Subcutaneous abdominal adipose tissue (tissue), 5 donors: ENCODE measurements at regions not wholly inside any gene's neighbourhood (a gene's known extent, or its start where the extent isn't known, plus 50 kb on each side); places are given as distances from the start of the nearest gene placed in this dataset.

Experiments
- H3K27ac ChIP-seq: one replicate; pipeline ENCODE4 v1.7.0; 2013; ENCODE audit warnings: low read depth, mild to moderate bottlenecking, inconsistent platforms, low read length, moderate library complexity
- H3K27me3 ChIP-seq, 5 donors: one replicate each; pipeline ENCODE4 v1.7.0; 2013; ENCODE audit warnings: low read length in 5 of 5, inconsistent platforms in 1 of 5; ENCODE audit not compliant: control insufficient read depth in 5 of 5, insufficient read depth in 4 of 5
- H3K36me3 ChIP-seq, 5 donors: one replicate each; pipeline ENCODE4 v1.7.0; 2013; ENCODE audit warnings: low read length in 5 of 5; ENCODE audit not compliant: control insufficient read depth in 5 of 5, insufficient read depth in 5 of 5
- H3K4me1 ChIP-seq, 5 donors: one replicate each; pipeline ENCODE4 v1.7.0; 2013; ENCODE audit warnings: low read length in 5 of 5, mild to moderate bottlenecking in 3 of 5, moderate library complexity in 1 of 5; ENCODE audit not compliant: control insufficient read depth in 5 of 5, insufficient read depth in 5 of 5
- H3K4me3 ChIP-seq, 5 donors: one replicate each; pipeline ENCODE4 v1.7.0; 2013; ENCODE audit warnings: low read length in 5 of 5, low read depth in 1 of 5
- H3K9ac ChIP-seq, 5 donors: one replicate each; pipeline ENCODE4 v1.7.0; 2013; ENCODE audit warnings: low read length in 5 of 5, mild to moderate bottlenecking in 4 of 5, moderate library complexity in 3 of 5
- H3K9me3 ChIP-seq, 5 donors: one replicate each; pipeline ENCODE4 v1.7.0; 2013; ENCODE audit warnings: low read length in 5 of 5; ENCODE audit not compliant: control insufficient read depth in 5 of 5
- donor health status: healthy.
- donor health status: healthy.
- donor health status: healthy.
- donor health status: healthy.
- donor health status: healthy.

DNA sequence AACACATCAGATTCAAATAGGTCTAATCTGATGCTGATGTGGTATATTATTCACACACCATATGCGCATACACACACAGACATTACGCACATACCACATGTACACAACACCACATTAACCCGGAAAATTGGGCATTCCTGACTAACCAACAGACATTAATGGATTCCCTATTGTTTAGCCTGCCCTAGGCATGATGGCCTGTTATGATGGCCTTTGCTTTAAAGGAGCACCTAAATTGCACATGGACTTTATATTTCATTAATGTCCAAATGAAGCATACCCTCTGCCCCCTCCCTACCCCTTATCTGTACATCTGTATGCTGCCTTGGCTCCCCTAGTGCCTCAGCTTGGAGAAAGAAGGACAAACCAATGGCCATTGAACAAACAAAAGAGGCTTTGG is 127.7 kb upstream of the PRLR start:
- no peaks in the 10 kb centered on the region for H3K36me3 ChIP-seq
- H3K9me3 ChIP-seq: peaks cover 0 to 8% (median 0%) of the 10 kb centered on the region in 5 donors
- no peak overlapping the region for H3K27ac ChIP-seq
- H3K27me3 ChIP-seq: no peaks in the 10 kb centered on the region
- no peak overlapping the region for H3K9ac ChIP-seq
- H3K4me1 ChIP-seq: no peaks in the 10 kb centered on the region
- no peak overlapping the region for H3K4me3 ChIP-seq

DNA sequence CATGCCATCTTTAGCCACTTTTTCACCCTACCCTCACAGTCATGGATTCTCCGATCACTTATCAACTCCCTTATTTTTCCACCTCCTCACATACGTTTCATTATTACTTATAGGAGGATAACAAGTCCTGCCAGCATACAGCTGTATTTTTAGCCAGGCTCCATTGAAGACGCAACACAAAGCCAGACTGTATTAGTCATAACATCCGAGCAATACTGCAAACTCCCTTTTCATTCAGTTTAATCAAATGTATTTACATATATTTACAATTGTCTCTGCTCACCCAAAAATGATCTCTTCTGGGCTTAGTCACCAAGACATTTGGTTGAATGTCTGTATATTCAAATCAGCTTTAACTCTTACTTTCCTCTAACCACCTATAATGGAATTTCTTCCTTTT is 126.4 kb upstream of the PRLR start:
- Histone ChIP-seq H3K9ac (no peak overlapping the region), H3K27me3 (no peaks in the 10 kb centered on the region), H3K4me1 (no peaks in the 10 kb centered on the region), H3K9me3 (peaks cover 0 to 8% (median 0%) of the 10 kb centered on the region in 5 donors), H3K27ac (no peak overlapping the region), H3K4me3 (no peak overlapping the region), H3K36me3 (no peaks in the 10 kb centered on the region)

- Histone ChIP-seq H3K9me3 (peaks cover 0 to 8% (median 0%) of the 10 kb centered on the region in 5 donors), H3K9ac (no peak overlapping the region), H3K36me3 (no peaks in the 10 kb centered on the region), H3K27me3 (no peaks in the 10 kb centered on the region), H3K4me1 (no peaks in the 10 kb centered on the region), H3K27ac (no peak overlapping the region), H3K4me3 (no peak overlapping the region)
These were observed 124.5 kb upstream of the PRLR start for GRCh38 chr5:35354751-35355150.

GRCh38 chr5:35345222-35345621 is 114.9 kb upstream of the PRLR start:
- Histone ChIP-seq H3K4me3 (no peak overlapping the region), H3K9me3 (peaks cover 0 to 4% (median 0%) of the 10 kb centered on the region in 5 donors), H3K4me1 (no peaks in the 10 kb centered on the region), H3K36me3 (no peaks in the 10 kb centered on the region), H3K27me3 (no peaks in the 10 kb centered on the region), H3K27ac (no peak overlapping the region), H3K9ac (no peak overlapping the region)

DNA sequence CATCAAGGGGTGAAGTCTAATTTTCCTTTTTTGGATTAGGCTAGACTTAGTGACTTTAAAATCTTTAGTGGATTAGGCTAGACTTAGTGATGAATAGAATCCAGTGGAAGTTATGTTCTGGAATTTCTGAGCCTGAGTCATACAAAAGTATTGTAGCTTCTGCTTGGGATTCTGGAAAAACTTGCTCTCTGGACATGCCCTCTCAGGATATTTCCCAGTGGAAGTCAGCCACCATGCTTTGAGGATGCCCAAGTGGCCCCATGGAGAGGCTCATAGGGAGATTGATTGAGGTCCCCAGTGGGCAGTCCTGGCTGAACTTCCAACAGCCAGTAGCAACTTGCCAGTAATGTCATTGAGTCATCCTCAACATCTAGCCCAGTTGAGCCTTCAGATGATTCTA is 112.4 kb upstream of the PRLR start:
- H3K27ac ChIP-seq: no peak overlapping the region

DNA sequence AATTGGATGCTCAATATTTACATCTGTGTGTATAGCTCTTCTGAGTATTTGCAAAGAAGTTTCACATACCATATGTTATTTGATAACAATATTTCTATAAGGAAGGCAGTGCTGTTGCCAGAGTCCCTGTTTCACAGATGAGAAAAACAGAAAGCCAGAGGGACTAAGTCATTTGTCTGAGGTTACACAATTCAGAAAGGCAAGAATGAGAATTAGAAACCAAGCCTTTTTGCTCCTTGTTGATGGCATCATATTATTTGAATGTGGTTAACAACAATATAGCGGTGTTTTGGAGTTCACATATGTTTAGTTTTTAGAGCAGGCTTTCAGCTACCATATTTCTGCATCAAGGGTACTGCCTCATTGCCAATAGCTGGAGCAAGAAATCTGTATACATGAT is 110.9 kb upstream of the PRLR start:
- H3K9me3 ChIP-seq: peaks cover 0 to 8% (median 4%) of the 10 kb centered on the region in 5 donors
- H3K4me3 ChIP-seq: no peak overlapping the region
- no peak overlapping the region for H3K27ac ChIP-seq

More for the DNA sequence above, 112.4 kb upstream of the PRLR start:
- Histone ChIP-seq H3K9ac (no peak overlapping the region), H3K4me3 (no peak overlapping the region), H3K27me3 (no peaks in the 10 kb centered on the region), H3K4me1 (no peaks in the 10 kb centered on the region), H3K9me3 (peaks cover 0 to 8% (median 4%) of the 10 kb centered on the region in 5 donors), H3K36me3 (no peaks in the 10 kb centered on the region)

DNA sequence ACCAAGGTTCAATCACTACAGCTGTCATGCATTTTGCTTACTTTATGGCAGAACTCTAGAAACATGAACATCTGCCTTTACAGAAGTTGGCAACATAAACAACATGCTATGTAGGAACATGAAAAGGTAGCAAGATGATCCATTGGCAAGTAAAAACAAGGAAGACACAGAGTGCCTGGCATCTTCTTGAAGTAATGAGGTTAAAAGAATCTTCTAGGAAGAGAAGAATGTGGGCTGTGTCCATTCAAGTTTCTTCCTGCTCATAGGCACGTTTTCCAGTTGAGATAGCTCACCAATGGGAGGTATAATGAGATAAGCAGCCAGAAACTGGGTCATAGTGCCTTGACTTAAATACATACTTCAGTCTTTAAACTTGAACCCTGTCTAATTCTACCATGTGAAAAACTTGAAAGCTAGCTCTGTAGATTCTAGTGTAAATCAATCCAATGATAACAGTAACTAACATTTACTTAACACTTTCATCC is 109.4 kb upstream of the PRLR start:
- no peak overlapping the region for H3K27ac ChIP-seq
- H3K9me3 ChIP-seq: peaks cover 0 to 8% (median 4%) of the 10 kb centered on the region in 5 donors
- H3K9ac ChIP-seq: no peak overlapping the region
- no peaks in the 10 kb centered on the region for H3K4me1 ChIP-seq
- H3K4me3 ChIP-seq: no peak overlapping the region
- no peaks in the 10 kb centered on the region for H3K27me3 ChIP-seq
- H3K36me3 ChIP-seq: no peaks in the 10 kb centered on the region

More for the DNA sequence above, 110.9 kb upstream of the PRLR start:
- Histone ChIP-seq H3K36me3 (no peaks in the 10 kb centered on the region), H3K4me1 (no peaks in the 10 kb centered on the region), H3K9ac (no peak overlapping the region), H3K27me3 (no peaks in the 10 kb centered on the region)

- Histone ChIP-seq H3K36me3 (no peaks in the 10 kb centered on the region), H3K27me3 (no peaks in the 10 kb centered on the region), H3K4me3 (no peak overlapping the region)
These were observed 108.7 kb upstream of the PRLR start for GRCh38 chr5:35339006-35339405.

DNA sequence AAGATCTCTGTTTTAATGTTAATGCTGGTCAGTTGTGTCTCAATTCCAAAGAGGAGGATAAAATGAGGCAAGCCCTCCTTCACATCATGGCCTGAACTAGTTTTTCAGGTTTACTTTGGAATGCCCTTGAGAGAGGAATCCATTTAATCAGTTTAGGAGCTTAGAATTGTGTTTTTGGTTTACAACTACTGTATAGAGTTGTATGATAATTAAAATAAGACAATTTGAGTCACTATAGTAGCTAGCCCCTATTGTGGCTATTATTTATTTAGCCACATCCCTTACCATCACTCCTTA is 107.8 kb upstream of the PRLR start:
- peaks cover 0 to 8% (median 4%) of the 10 kb centered on the region in 5 donors for H3K9me3 ChIP-seq
- H3K27ac ChIP-seq: no peak overlapping the region
- H3K9ac ChIP-seq: no peak overlapping the region
- H3K4me1 ChIP-seq: no peaks in the 10 kb centered on the region
- no peaks in the 10 kb centered on the region for H3K36me3 ChIP-seq
- H3K4me3 ChIP-seq: no peak overlapping the region
- no peaks in the 10 kb centered on the region for H3K27me3 ChIP-seq

More at GRCh38 chr5:35339006-35339405, 108.7 kb upstream of the PRLR start:
- no peaks in the 10 kb centered on the region for H3K4me1 ChIP-seq
- H3K27ac ChIP-seq: no peak overlapping the region
- H3K9ac ChIP-seq: no peak overlapping the region
- peaks cover 0 to 8% (median 4%) of the 10 kb centered on the region in 5 donors for H3K9me3 ChIP-seq

- Histone ChIP-seq H3K27ac (no peak overlapping the region), H3K36me3 (no peaks in the 10 kb centered on the region), H3K4me1 (peaks cover 0 to 3% (median 0%) of the 10 kb centered on the region in 5 donors), H3K4me3 (no peak overlapping the region), H3K9me3 (peaks cover 0 to 8% (median 4%) of the 10 kb centered on the region in 5 donors), H3K9ac (no peak overlapping the region), H3K27me3 (no peaks in the 10 kb centered on the region)
These were observed 107.3 kb upstream of the PRLR start for GRCh38 chr5:35337340-35338156.
